H9 (cell line): ENCODE measurements at regions not wholly inside any gene's neighbourhood (a gene's known extent, or its start where the extent isn't known, plus 50 kb on each side); places are given as distances from the start of the nearest gene placed in this dataset.
"Not testable (repeated sequence)": the region's sequence is repeated elsewhere in the genome, so short reads cannot be mapped to it uniquely, and the experiment has no call there.

Experiments
- DNase-seq: peaks from one replicate; pipeline ENCODE4 v3.0.0-alpha.2; 2017
- H2AFZ ChIP-seq: one replicate; pipeline ENCODE4 v1.6.1; 2013; ENCODE audit warnings: mild to moderate bottlenecking, low read length, control low read depth, moderate library complexity
- H2AK5ac ChIP-seq: 2 replicates; pipeline ENCODE4 v1.6.1; 2013; ENCODE audit warnings: low read length, control low read depth, mixed read lengths; ENCODE audit not compliant: insufficient read length
- H2BK120ac ChIP-seq: one replicate; pipeline ENCODE4 v1.6.1; 2013; ENCODE audit warnings: low read depth, mild to moderate bottlenecking, low read length, control low read depth, inconsistent platforms; ENCODE audit not compliant: poor library complexity, severe bottlenecking
- H2BK12ac ChIP-seq: 2 replicates; pipeline ENCODE4 v1.6.1; 2013; ENCODE audit warnings: low read length, control low read depth, mixed read lengths, low read depth; ENCODE audit not compliant: insufficient read length
- H2BK15ac ChIP-seq: 2 replicates; pipeline ENCODE4 v1.6.1; 2013; ENCODE audit warnings: low read depth, low read length, control low read depth
- H2BK20ac ChIP-seq: one replicate; pipeline ENCODE4 v1.6.1; 2013; ENCODE audit warnings: low read depth, mild to moderate bottlenecking, low read length, control low read depth, inconsistent platforms; ENCODE audit not compliant: poor library complexity, severe bottlenecking
- H2BK5ac ChIP-seq: 2 replicates; pipeline ENCODE4 v1.6.1; 2013; ENCODE audit warnings: low read length, control low read depth, mixed read lengths; ENCODE audit not compliant: insufficient read length
- H3K14ac ChIP-seq: 2 replicates; pipeline ENCODE4 v1.6.1; 2013; ENCODE audit warnings: low read length, control low read depth; ENCODE audit not compliant: insufficient read depth
- H3K18ac ChIP-seq: 2 replicates; pipeline ENCODE4 v1.6.1; 2013; ENCODE audit warnings: low read depth, mild to moderate bottlenecking, mixed read lengths, low read length, control low read depth; ENCODE audit not compliant: insufficient read length
- H3K23ac ChIP-seq: 2 replicates; pipeline ENCODE4 v1.6.1; 2013; ENCODE audit warnings: low read length, control low read depth, mixed read lengths, low read depth; ENCODE audit not compliant: insufficient read length
- H3K23me2 ChIP-seq: 2 replicates; pipeline ENCODE4 v1.6.1; 2013; ENCODE audit warnings: low read depth, mild to moderate bottlenecking, mixed read lengths, low read length, control low read depth; ENCODE audit not compliant: insufficient read length, poor library complexity, severe bottlenecking
- H3K27ac ChIP-seq: 2 replicates; pipeline ENCODE4 v1.5.1; 2013; ENCODE audit warnings: low read length, control low read depth, mixed read lengths, low read depth; ENCODE audit not compliant: insufficient read length
- H3K27me3 ChIP-seq: 2 replicates; pipeline ENCODE4 v1.6.1; 2013; ENCODE audit warnings: low read length, control low read depth, inconsistent platforms; ENCODE audit not compliant: insufficient read depth
- H3K4ac ChIP-seq: 2 replicates; pipeline ENCODE4 v1.6.1; 2013; ENCODE audit warnings: low read depth, mild to moderate bottlenecking, control low read depth, inconsistent platforms, low read length, moderate library complexity
- H3K4me1 ChIP-seq: 2 replicates; pipeline ENCODE4 v1.6.1; 2013; ENCODE audit warnings: low read length, control low read depth, inconsistent platforms; ENCODE audit not compliant: insufficient read depth
- H3K4me2 ChIP-seq: 2 replicates; pipeline ENCODE4 v1.6.1; 2013; ENCODE audit warnings: low read length, control low read depth, mixed read lengths; ENCODE audit not compliant: insufficient read length, insufficient read depth
- H3K56ac ChIP-seq: 2 replicates; pipeline ENCODE4 v1.6.1; 2013; ENCODE audit warnings: low read depth, mild to moderate bottlenecking, mixed read lengths, low read length, control low read depth; ENCODE audit not compliant: insufficient read length
- H3K79me1 ChIP-seq: 2 replicates; pipeline ENCODE4 v1.6.1; 2013; ENCODE audit warnings: low read depth, mild to moderate bottlenecking, moderate library complexity, low read length, control low read depth, inconsistent platforms; ENCODE audit not compliant: insufficient read depth, poor library complexity, severe bottlenecking
- H3K79me2 ChIP-seq: 2 replicates; pipeline ENCODE4 v1.6.1; 2013; ENCODE audit warnings: low read length, control low read depth, inconsistent platforms; ENCODE audit not compliant: insufficient read depth
- H3K9ac ChIP-seq: 2 replicates; pipeline ENCODE4 v1.6.1; 2013; ENCODE audit warnings: low read length, control low read depth, mixed read lengths; ENCODE audit not compliant: insufficient read length; ENCODE audit errors: extremely low read depth
- H3K9me3 ChIP-seq: one replicate; pipeline ENCODE4 v1.6.1; 2013; ENCODE audit warnings: low read depth, low read length, inconsistent platforms; ENCODE audit not compliant: control insufficient read depth
- H3T11ph ChIP-seq: one replicate; pipeline ENCODE4 v1.6.1; 2013; ENCODE audit warnings: mild to moderate bottlenecking, low read length, control low read depth, inconsistent platforms
- H4K20me1 ChIP-seq: one replicate; pipeline ENCODE4 v1.6.1; 2013; ENCODE audit not compliant: control insufficient read depth, insufficient read length, insufficient read depth
- H4K5ac ChIP-seq: 2 replicates; pipeline ENCODE4 v1.6.1; 2013; ENCODE audit warnings: low read depth, mild to moderate bottlenecking, mixed read lengths, low read length, control low read depth; ENCODE audit not compliant: insufficient read length
- H4K8ac ChIP-seq: replicated peaks from 2 replicates; pipeline ENCODE4 v1.6.1; 2013; ENCODE audit warnings: low read length, control low read depth, mixed read lengths, low read depth; ENCODE audit not compliant: insufficient read length
- H4K91ac ChIP-seq: 2 replicates; pipeline ENCODE4 v1.6.1; 2013; ENCODE audit warnings: low read depth, mild to moderate bottlenecking, moderate library complexity, mixed read lengths, low read length, control low read depth; ENCODE audit not compliant: insufficient read length
- H3K27ac Mint-ChIP-seq, 3 experiments: 2 replicates in 2 of 3; 3 replicates in 1 of 3; pipeline ENCODE4 v1.8.0; 2020 to 2021; ENCODE audit warnings: mixed read lengths in 3 of 3, mild to moderate bottlenecking in 1 of 3, moderate library complexity in 1 of 3
- H3K27me3 Mint-ChIP-seq: 2 replicates; pipeline ENCODE4 v1.8.0; 2021; ENCODE audit warnings: low read depth, mild to moderate bottlenecking, moderate library complexity, mixed read lengths
- H3K36me3 Mint-ChIP-seq, 3 experiments: 2 replicates in 2 of 3; 3 replicates in 1 of 3; pipeline ENCODE4 v1.8.0; 2020 to 2021; ENCODE audit warnings: low read depth in 3 of 3, mixed read lengths in 3 of 3; ENCODE audit not compliant: insufficient read depth in 1 of 3
- H3K4me1 Mint-ChIP-seq, 2 experiments: 2 replicates each; pipeline ENCODE4 v1.8.0; 2020; ENCODE audit warnings: mixed read lengths in 2 of 2
- H3K4me3 Mint-ChIP-seq, 2 experiments: 2 replicates in 1 of 2; 3 replicates in 1 of 2; pipeline ENCODE4 v1.8.0; 2020 to 2021; ENCODE audit warnings: mild to moderate bottlenecking in 2 of 2, mixed read lengths in 2 of 2, moderate library complexity in 1 of 2
- H3K9me3 Mint-ChIP-seq, 2 experiments: 2 replicates in 1 of 2; 3 replicates in 1 of 2; pipeline ENCODE4 v1.8.0; 2020; ENCODE audit warnings: mild to moderate bottlenecking in 2 of 2, mixed read lengths in 2 of 2, moderate library complexity in 1 of 2
- whole genome bisulfite sequencing: extraction: QIAGEN DNeasy Blood & Tissue Kit; methylation state at CpG from one replicate; pipeline ENCODE4 v1.1.7; 2013; ENCODE audit warnings: missing lambda C conversion rate, low lambda C conversion rate, mixed read lengths; ENCODE audit not compliant: insufficient read length; ENCODE audit errors: extremely low coverage; 5-methylcytosine and 5-hydroxymethylcytosine counted together
- TF ChIP-seq, protein P1 (sequence below): fragments of 200-600 bp; sonication (generic); conservative IDR thresholded peaks from 3 replicates; pipeline ENCODE4 v1.8.0; 2021; ENCODE audit warnings: antibody characterized with exemption, mild to moderate bottlenecking

GRCh38 chr6:156191895-156192294 lies 585.3 kb upstream of the ARID1B start:
- Histone ChIP-seq H3T11ph (no peak overlapping the region), H4K5ac (no peak overlapping the region), H4K91ac (no peak overlapping the region), H2AFZ (no peak overlapping the region), H2BK20ac (no peak overlapping the region), H3K27me3 (no peaks in the 10 kb centered on the region), H3K9ac (no peak overlapping the region), H3K56ac (no peak overlapping the region), H2BK5ac (no peak overlapping the region), H3K4me2 (no peak overlapping the region), H3K9me3 (no peaks in the 10 kb centered on the region), H3K18ac (no peak overlapping the region), H3K79me1 (no peaks in the 10 kb centered on the region), H2BK12ac (no peak overlapping the region), H2BK120ac (no peak overlapping the region), H2BK15ac (no peak overlapping the region), H4K8ac (no peak overlapping the region), H3K14ac (no peak overlapping the region), H2AK5ac (no peak overlapping the region), H3K4ac (no peak overlapping the region), H3K4me1 (no peaks in the 10 kb centered on the region), H4K20me1 (no peaks in the 10 kb centered on the region), H3K23ac (no peak overlapping the region), H3K79me2 (no peaks in the 10 kb centered on the region), H3K27ac (no peak overlapping the region), H3K23me2 (no peaks in the 10 kb centered on the region)
- peaks cover 18 to 24% of the 10 kb centered on the region in 2 experiments for H3K4me1 Mint-ChIP-seq
- H3K27ac Mint-ChIP-seq: no peak overlapping the region
- DNase-seq: no peak
- TF ChIP-seq, protein P1, sequence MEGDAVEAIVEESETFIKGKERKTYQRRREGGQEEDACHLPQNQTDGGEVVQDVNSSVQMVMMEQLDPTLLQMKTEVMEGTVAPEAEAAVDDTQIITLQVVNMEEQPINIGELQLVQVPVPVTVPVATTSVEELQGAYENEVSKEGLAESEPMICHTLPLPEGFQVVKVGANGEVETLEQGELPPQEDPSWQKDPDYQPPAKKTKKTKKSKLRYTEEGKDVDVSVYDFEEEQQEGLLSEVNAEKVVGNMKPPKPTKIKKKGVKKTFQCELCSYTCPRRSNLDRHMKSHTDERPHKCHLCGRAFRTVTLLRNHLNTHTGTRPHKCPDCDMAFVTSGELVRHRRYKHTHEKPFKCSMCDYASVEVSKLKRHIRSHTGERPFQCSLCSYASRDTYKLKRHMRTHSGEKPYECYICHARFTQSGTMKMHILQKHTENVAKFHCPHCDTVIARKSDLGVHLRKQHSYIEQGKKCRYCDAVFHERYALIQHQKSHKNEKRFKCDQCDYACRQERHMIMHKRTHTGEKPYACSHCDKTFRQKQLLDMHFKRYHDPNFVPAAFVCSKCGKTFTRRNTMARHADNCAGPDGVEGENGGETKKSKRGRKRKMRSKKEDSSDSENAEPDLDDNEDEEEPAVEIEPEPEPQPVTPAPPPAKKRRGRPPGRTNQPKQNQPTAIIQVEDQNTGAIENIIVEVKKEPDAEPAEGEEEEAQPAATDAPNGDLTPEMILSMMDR: no peak
- no peaks in the 10 kb centered on the region; the same call in 1 of the 2 replicates for H3K27me3 Mint-ChIP-seq
- H3K36me3 Mint-ChIP-seq: peaks cover 0 to 2% (median 0%) of the 10 kb centered on the region in 3 experiments; a peak in 2 of 7 replicates
- WGBS: no CpG with 5 or more reads among the region's 3 CpGs
- peaks cover 0 to 3% of the 10 kb centered on the region in 2 experiments; a peak in 3 of 5 replicates for H3K9me3 Mint-ChIP-seq
- no peak overlapping the region for H3K4me3 Mint-ChIP-seq

- H4K8ac ChIP-seq: not testable (repeated sequence)
Measured at GRCh38 chr6:156191390-156191789, 585.8 kb upstream of the ARID1B start.

More at GRCh38 chr6:156191390-156191789, 585.8 kb upstream of the ARID1B start:
- not testable (repeated sequence) for H3K27me3 Mint-ChIP-seq, H3K18ac ChIP-seq, H3K14ac ChIP-seq, H3K27me3 ChIP-seq, H3K4ac ChIP-seq, H3K23ac ChIP-seq, H3K56ac ChIP-seq, H3K27ac Mint-ChIP-seq, H3T11ph ChIP-seq, H3K23me2 ChIP-seq, H3K79me2 ChIP-seq, H2BK5ac ChIP-seq, H4K91ac ChIP-seq, H2AFZ ChIP-seq, H3K9me3 Mint-ChIP-seq, H2BK20ac ChIP-seq, DNase-seq, H4K5ac ChIP-seq, H2BK120ac ChIP-seq, H3K27ac ChIP-seq, H3K79me1 ChIP-seq, H3K4me1 ChIP-seq, H2AK5ac ChIP-seq, H3K4me2 ChIP-seq, H4K20me1 ChIP-seq, H3K4me3 Mint-ChIP-seq, H2BK15ac ChIP-seq, H3K36me3 Mint-ChIP-seq, H3K9ac ChIP-seq, H2BK12ac ChIP-seq, H3K9me3 ChIP-seq
- peaks cover 16 to 21% of the 10 kb centered on the region in 2 experiments for H3K4me1 Mint-ChIP-seq
